SK-N-SH (cell line): ENCODE measurements at regions not wholly inside any gene's neighbourhood (a gene's known extent, or its start where the extent isn't known, plus 50 kb on each side); places are given as distances from the start of the nearest gene placed in this dataset.
A peak's percentile ranks its signal among the peaks of the same experiment; 100 is the strongest.

ENCODE experiments used
- CTCF ChIP-seq: fragments of 200-600 bp; sonication (generic); IDR thresholded peaks from 2 replicates; pipeline ENCODE4 v1.6.1; 2017; ENCODE audit warnings: antibody characterized with exemption, mild to moderate bottlenecking, moderate library complexity
- POLR2AphosphoS5 ChIP-seq: IDR thresholded peaks from 2 replicates; pipeline ENCODE4 v1.6.1; 2012; ENCODE audit warnings: low read depth, low read length
- TAF1 ChIP-seq: IDR thresholded peaks from 2 replicates; pipeline ENCODE4 v1.6.1; 2012; ENCODE audit warnings: low read depth, mild to moderate bottlenecking, low read length, moderate library complexity, borderline replicate concordance
- TCF12 ChIP-seq: IDR thresholded peaks from 2 replicates; pipeline ENCODE4 v1.4.0; 2012
- TF ChIP-seq, protein P1 (sequence below): IDR thresholded peaks from 2 replicates; pipeline ENCODE4 v1.4.0; 2012; ENCODE audit warnings: low read depth

DNA sequence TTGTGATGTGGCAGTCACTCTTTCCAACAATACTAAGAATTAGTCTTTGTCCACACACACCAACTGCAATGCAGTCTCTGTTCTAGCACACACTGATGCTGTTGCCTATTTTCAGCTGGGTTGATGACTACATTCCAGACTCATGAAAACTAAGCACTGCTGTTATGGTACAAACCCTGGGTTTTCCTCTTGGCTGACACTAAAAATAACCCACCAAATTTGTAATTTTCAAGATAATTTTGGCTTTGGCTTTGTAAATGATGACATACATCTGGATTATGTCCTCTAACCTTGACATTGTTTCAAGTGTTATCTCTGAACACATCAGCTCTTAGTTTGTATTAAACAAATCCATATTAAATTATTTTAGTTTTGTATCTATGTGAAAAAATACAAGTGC, 444.8 kb downstream of the PTPRC start:
- TF ChIP-seq POLR2AphosphoS5: peak; percentile 51; the same call in 1 of the 2 replicates
- TF ChIP-seq CTCF: no peak
- TF ChIP-seq, protein P1, sequence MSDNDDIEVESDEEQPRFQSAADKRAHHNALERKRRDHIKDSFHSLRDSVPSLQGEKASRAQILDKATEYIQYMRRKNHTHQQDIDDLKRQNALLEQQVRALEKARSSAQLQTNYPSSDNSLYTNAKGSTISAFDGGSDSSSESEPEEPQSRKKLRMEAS: no peak
- peak; percentile 91 for TF ChIP-seq TCF12
- no peak for TF ChIP-seq TAF1
